ENCODE measurements at regions not wholly inside any gene's neighbourhood (a gene's known extent, or its start where the extent isn't known, plus 50 kb on each side); places are given as distances from the start of the nearest gene placed in this dataset.

GRCh38 chr2:35501076-35501475 is 854.5 kb upstream of the CRIM1 start:
- TF ChIP-seq, protein P1, sequence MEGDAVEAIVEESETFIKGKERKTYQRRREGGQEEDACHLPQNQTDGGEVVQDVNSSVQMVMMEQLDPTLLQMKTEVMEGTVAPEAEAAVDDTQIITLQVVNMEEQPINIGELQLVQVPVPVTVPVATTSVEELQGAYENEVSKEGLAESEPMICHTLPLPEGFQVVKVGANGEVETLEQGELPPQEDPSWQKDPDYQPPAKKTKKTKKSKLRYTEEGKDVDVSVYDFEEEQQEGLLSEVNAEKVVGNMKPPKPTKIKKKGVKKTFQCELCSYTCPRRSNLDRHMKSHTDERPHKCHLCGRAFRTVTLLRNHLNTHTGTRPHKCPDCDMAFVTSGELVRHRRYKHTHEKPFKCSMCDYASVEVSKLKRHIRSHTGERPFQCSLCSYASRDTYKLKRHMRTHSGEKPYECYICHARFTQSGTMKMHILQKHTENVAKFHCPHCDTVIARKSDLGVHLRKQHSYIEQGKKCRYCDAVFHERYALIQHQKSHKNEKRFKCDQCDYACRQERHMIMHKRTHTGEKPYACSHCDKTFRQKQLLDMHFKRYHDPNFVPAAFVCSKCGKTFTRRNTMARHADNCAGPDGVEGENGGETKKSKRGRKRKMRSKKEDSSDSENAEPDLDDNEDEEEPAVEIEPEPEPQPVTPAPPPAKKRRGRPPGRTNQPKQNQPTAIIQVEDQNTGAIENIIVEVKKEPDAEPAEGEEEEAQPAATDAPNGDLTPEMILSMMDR (IDR thresholded peaks at IDR 0.05), result no peak
- TF ChIP-seq POLR2A (IDR thresholded peaks at IDR 0.05), result no peak

All from uterus (tissue), 2 donors.